ENCODE measurements at regions not wholly inside any gene's neighbourhood (a gene's known extent, or its start where the extent isn't known, plus 50 kb on each side); places are given as distances from the start of the nearest gene placed in this dataset.

- Histone ChIP-seq H3K4me1 (ENCODE audit: insufficient read depth, low read length) (peaks cover 70% of the 10 kb centered on the region), H3K9me3 (ENCODE audit: low read length) (no peaks in the 10 kb centered on the region), H3K9ac (ENCODE audit: insufficient read depth, low read depth, low read length) (no peak overlapping the region), H3K36me3 (replicated peaks in 1 of 2; ENCODE audit: control insufficient read depth in 1 of 2, insufficient read depth in 2 of 2, low read length in 2 of 2) (no peaks in the 10 kb centered on the region), H4K20me1 (ENCODE audit: insufficient read depth, low read length) (no peaks in the 10 kb centered on the region), H3K27ac (ENCODE audit: extremely low read length, insufficient read depth, low read length) (no peak overlapping the region), H2AFZ (ENCODE audit: low read length) (no peak overlapping the region), H3K79me2 (ENCODE audit: insufficient read depth, low read length) (no peaks in the 10 kb centered on the region), H3K4me3 (replicated peaks in 1 of 3; ENCODE audit: insufficient read depth in 1 of 3, low read depth in 2 of 3, low read length in 3 of 3) (no peak overlapping the region), H3K4me2 (ENCODE audit: low read depth, low read length) (no peak overlapping the region), H3K27me3 (ENCODE audit: control insufficient read depth in 1 of 2, insufficient read depth in 2 of 2, low read length in 2 of 2) (peaks cover 0 to 40% of the 10 kb centered on the region in 2 experiments; a peak in 4 of 5 replicates)
- in situ Hi-C loops (cut with HindIII; ENCODE audit: extremely low pct_ligation_motif_present, low pct_unique_long_range_greater_than_20kb) (no loop called here), intact Hi-C loops (cut with micrococcal nuclease; ENCODE audit: unreplicated experiment) (no loop called here)
- no peak for TF ChIP-seq IKZF5 (CRISPR knock-in tag; IDR thresholded peaks at IDR 0.05)
- no peak for TF ChIP-seq SOX6 (IDR thresholded peaks at IDR 0.05)
- TF ChIP-seq SOX6 (CRISPR knock-in tag; IDR thresholded peaks at IDR 0.05): peak; percentile 27; the same call in 1 of the 2 replicates
- no peak for TF ChIP-seq TFDP1 (CRISPR knock-in tag; IDR thresholded peaks at IDR 0.05; ENCODE audit: borderline replicate concordance)
- no peak for TF ChIP-seq ZNF382 (CRISPR knock-in tag; IDR thresholded peaks at IDR 0.05; ENCODE audit: borderline replicate concordance)
- TF ChIP-seq ESRRA (CRISPR knock-in tag; IDR thresholded peaks at IDR 0.05; ENCODE audit: low read depth): no peak
- TF ChIP-seq SOX13 (IDR thresholded peaks at IDR 0.05): no peak
- TF ChIP-seq SOX13 (CRISPR knock-in tag; conservative IDR thresholded peaks at IDR 0.05 in 1 of 2, IDR thresholded peaks at IDR 0.05 in 1 of 2): peak in 1 of 2 experiments; percentile 74; a peak in 2 of 4 replicates
- no peak for DNase-seq (ENCODE audit: low spot score)
- no peak for FAIRE-seq
- no TSS peak for BruUV-seq (replicated peaks)
- ChIA-PET POLR2A (no interaction called here), CTCF (ENCODE audit: low intra/inter-chr PET ratio, low total read pairs) (no interaction called here)
- WGBS (ENCODE audit: low lambda C conversion rate): 8% methylated on average over 2 of the region's 2 CpGs
- no peak for ATAC-seq
These were observed 84.8 kb upstream of the ATP1A1 start for GRCh38 chr1:116288201-116288598.
